Keratinocyte (primary cell): ENCODE measurements at regions not wholly inside any gene's neighbourhood (a gene's known extent, or its start where the extent isn't known, plus 50 kb on each side); places are given as distances from the start of the nearest gene placed in this dataset.

Source experiments
- DNase-seq: peaks from one replicate; pipeline ENCODE4 v3.0.0-alpha.2; 2011; ENCODE audit warnings: low read depth, missing footprints, low spot score
- FAIRE-seq: peaks from 2 replicates; lab custom pipeline; 2011; peaks lifted over from hg19 to GRCh38; lab: Jason Lieb, UNC
- H2AFZ ChIP-seq: 2 replicates; pipeline ENCODE4 v1.6.0; 2012; ENCODE audit warnings: low read length, control low read depth, inconsistent platforms; ENCODE audit not compliant: control insufficient read depth
- H3K27ac ChIP-seq: 2 replicates; pipeline ENCODE4 v1.5.1; 2011; ENCODE audit warnings: low read length; ENCODE audit not compliant: control insufficient read depth, insufficient read depth
- H3K27me3 ChIP-seq: 3 replicates; pipeline ENCODE4 v1.6.0; 2011; ENCODE audit warnings: low read length; ENCODE audit not compliant: control insufficient read depth, insufficient read depth; ENCODE audit errors: extremely low read depth
- H3K36me3 ChIP-seq, 2 experiments: 2 replicates in 1 of 2; 3 replicates in 1 of 2; pipeline ENCODE4 v1.5.1; 2011; ENCODE audit warnings: low read length in 2 of 2, mild to moderate bottlenecking in 1 of 2; ENCODE audit not compliant: control insufficient read depth in 2 of 2, insufficient read depth in 2 of 2; ENCODE audit errors: extremely low read depth in 1 of 2
- H3K4me1 ChIP-seq: 3 replicates; pipeline ENCODE4 v1.5.1; 2011; ENCODE audit warnings: low read length; ENCODE audit not compliant: control insufficient read depth, insufficient read depth; ENCODE audit errors: extremely low read depth
- H3K4me2 ChIP-seq: 3 replicates; pipeline ENCODE4 v1.6.0; 2011; ENCODE audit warnings: low read depth, low read length; ENCODE audit not compliant: control insufficient read depth, insufficient read depth; ENCODE audit errors: extremely low read depth
- H3K4me3 ChIP-seq, 3 experiments: fragments of 200-600 bp in 1 of 3; sonication (generic) in 1 of 3; 2 replicates in 2 of 3; 3 replicates in 1 of 3; pipeline ENCODE4 v1.5.1; 2011 to 2016; ENCODE audit warnings: low read length in 3 of 3, mild to moderate bottlenecking in 3 of 3, control low read depth in 2 of 3, inconsistent platforms in 1 of 3, low read depth in 1 of 3, mixed read lengths in 1 of 3, mixed run types in 1 of 3, moderate library complexity in 1 of 3; ENCODE audit not compliant: control insufficient read depth in 2 of 3, insufficient read depth in 2 of 3; ENCODE audit errors: extremely low read depth in 1 of 3
- H3K79me2 ChIP-seq: 2 replicates; pipeline ENCODE4 v1.6.0; 2012; ENCODE audit warnings: low read length; ENCODE audit not compliant: control insufficient read depth, insufficient read depth
- H3K9ac ChIP-seq: 3 replicates; pipeline ENCODE4 v1.6.0; 2011; ENCODE audit warnings: low read length; ENCODE audit not compliant: control insufficient read depth, insufficient read depth; ENCODE audit errors: extremely low read depth
- H3K9me1 ChIP-seq: 3 replicates; pipeline ENCODE4 v1.6.0; 2011; ENCODE audit warnings: low read length; ENCODE audit not compliant: control insufficient read depth, insufficient read depth; ENCODE audit errors: extremely low read depth
- H3K9me3 ChIP-seq: 2 replicates; pipeline ENCODE4 v1.5.1; 2012; ENCODE audit warnings: low read depth, low read length; ENCODE audit not compliant: control insufficient read depth
- H4K20me1 ChIP-seq: 3 replicates; pipeline ENCODE4 v1.6.0; 2011; ENCODE audit warnings: low read length; ENCODE audit not compliant: control insufficient read depth, insufficient read depth; ENCODE audit errors: extremely low read depth
- EZH2 ChIP-seq: IDR thresholded peaks from one replicate; pipeline ENCODE4 v1.6.1; 2012; ENCODE audit warnings: inconsistent platforms, mild to moderate bottlenecking, low read length, moderate library complexity
- dilution Hi-C: fragments of 300-500 bp; cut with MboI; formaldehyde crosslinking; loops from one replicate; pipeline ENCODE4 v1.7.0; 2020; ENCODE audit warnings: low sequenced_read_pairs; ENCODE audit not compliant: extremely low pct_ligation_motif_present
- TF ChIP-seq, protein P1 (sequence below), 3 experiments: IDR thresholded peaks in 1 of 3; conservative IDR thresholded peaks in 1 of 3; optimal IDR thresholded peaks in 1 of 3; 2 replicates in 2 of 3; 3 replicates in 1 of 3; pipeline versions ENCODE3 to v1.5.1; 2011; ENCODE audit warnings: low read length in 3 of 3, mild to moderate bottlenecking in 3 of 3, moderate library complexity in 2 of 3, control low read depth in 1 of 3, inconsistent platforms in 1 of 3; ENCODE audit not compliant: insufficient read depth in 2 of 3; ENCODE audit errors: extremely low read depth in 1 of 3

DNA sequence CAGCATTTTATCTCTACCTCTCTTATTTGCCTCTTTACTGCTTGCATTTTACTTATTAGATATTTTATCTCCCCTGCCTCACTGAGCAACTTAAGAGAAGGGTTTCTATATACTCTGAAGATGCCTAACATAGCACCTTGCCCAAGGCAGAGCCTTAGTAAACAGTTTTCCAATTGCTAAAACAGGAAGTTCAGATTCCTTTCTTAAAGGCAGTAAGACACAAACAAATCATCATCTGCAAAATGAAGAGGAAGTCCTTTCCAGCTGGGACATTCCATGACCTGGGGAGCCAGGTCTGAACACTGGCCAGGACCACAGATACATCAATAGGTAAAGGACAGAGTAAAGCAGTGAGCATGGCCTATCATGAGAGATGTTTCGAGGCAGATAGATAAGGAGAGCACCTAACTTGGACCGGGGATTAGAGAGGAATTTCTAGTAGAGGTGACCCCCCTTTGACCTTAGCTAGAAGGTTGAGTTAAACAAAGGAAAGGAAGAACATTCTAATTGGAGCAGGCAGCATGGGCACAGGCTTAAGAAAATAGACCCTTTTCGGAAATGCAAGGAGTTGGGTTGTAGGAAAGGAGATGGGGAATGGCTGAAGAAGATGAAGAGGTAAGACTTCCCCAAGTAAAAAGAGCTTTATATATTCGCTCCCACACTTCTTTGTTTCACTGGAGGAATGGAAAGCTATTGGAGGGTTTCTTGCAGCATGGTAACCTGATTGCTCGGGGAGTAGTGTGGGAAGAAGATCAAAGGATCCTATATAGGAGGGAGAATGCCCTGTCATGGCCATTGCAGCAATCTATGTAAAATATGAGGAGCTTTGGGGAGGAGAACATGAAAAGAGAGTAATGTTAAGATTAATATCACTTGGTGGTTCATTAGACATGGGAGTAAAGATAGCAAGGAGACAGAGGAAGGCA, 94.8 kb downstream of the PHLDA1 start:
- Histone ChIP-seq H3K9me1 (no peaks in the 10 kb centered on the region), H3K9ac (no peak overlapping the region), H3K36me3 (no peaks in the 10 kb centered on the region), H2AFZ (peak overlapping the region; percentile 18), H4K20me1 (no peaks in the 10 kb centered on the region), H3K27ac (no peak overlapping the region), H3K27me3 (no peaks in the 10 kb centered on the region), H3K79me2 (no peaks in the 10 kb centered on the region), H3K4me3 (no peak overlapping the region), H3K4me2 (no peak overlapping the region), H3K9me3 (no peaks in the 10 kb centered on the region), H3K4me1 (peaks cover 27% of the 10 kb centered on the region)
- FAIRE-seq = no peak
- dilution Hi-C loops = no loop called here
- TF ChIP-seq, protein P1, sequence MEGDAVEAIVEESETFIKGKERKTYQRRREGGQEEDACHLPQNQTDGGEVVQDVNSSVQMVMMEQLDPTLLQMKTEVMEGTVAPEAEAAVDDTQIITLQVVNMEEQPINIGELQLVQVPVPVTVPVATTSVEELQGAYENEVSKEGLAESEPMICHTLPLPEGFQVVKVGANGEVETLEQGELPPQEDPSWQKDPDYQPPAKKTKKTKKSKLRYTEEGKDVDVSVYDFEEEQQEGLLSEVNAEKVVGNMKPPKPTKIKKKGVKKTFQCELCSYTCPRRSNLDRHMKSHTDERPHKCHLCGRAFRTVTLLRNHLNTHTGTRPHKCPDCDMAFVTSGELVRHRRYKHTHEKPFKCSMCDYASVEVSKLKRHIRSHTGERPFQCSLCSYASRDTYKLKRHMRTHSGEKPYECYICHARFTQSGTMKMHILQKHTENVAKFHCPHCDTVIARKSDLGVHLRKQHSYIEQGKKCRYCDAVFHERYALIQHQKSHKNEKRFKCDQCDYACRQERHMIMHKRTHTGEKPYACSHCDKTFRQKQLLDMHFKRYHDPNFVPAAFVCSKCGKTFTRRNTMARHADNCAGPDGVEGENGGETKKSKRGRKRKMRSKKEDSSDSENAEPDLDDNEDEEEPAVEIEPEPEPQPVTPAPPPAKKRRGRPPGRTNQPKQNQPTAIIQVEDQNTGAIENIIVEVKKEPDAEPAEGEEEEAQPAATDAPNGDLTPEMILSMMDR (optimal IDR thresholded peaks at IDR 0.05 in 1 of 3, IDR thresholded peaks at IDR 0.05 in 1 of 3, conservative IDR thresholded peaks at IDR 0.05 in 1 of 3; ENCODE audit: extremely low read depth in 1 of 3, insufficient read depth in 2 of 3, low read length in 3 of 3) = no peak
- no peak for TF ChIP-seq EZH2
- no peak for DNase-seq

DNA sequence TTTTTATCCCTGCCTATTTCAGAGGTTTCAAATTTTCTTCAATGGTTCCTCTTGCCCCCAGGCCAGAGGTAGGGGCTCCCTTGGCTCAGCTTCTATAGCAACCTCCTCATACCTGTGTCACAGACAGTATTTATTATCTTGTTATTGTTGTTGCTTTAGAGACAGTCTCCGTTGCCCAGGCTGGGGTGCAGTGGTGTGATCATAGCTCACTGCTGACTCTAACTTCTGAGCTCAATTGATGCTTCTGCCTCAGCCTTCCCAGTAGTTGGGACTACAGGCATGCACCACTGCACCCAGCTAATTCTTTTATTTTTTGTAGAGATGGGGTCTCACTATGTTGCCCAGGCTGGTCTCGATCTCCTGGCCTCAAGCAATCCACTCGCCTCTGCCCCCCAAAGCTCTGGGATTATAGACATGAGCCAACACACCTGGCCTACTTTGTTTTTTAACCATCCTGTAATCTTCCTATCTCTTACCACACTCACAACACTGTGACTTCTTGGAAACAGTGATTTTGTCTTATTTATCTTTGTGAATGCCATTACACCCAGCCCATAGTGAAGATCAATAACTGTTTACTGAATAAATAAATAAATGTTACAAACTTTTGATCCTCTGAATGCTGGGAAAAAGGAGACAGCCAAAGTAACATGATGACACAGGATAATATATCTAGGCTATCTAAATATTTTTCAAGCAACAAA, 95.9 kb downstream of the PHLDA1 start:
- Histone ChIP-seq H4K20me1 (no peaks in the 10 kb centered on the region), H3K4me3 (no peak overlapping the region), H3K9me3 (no peaks in the 10 kb centered on the region), H3K79me2 (no peaks in the 10 kb centered on the region), H3K27ac (no peak overlapping the region), H3K9me1 (no peaks in the 10 kb centered on the region), H3K36me3 (no peaks in the 10 kb centered on the region), H3K27me3 (no peaks in the 10 kb centered on the region), H3K9ac (no peak overlapping the region), H3K4me1 (peaks cover 27% of the 10 kb centered on the region), H2AFZ (no peak overlapping the region), H3K4me2 (no peak overlapping the region)
- DNase-seq (no peak), FAIRE-seq (no peak)
- no peak for TF ChIP-seq EZH2
- TF ChIP-seq, protein P1 (optimal IDR thresholded peaks at IDR 0.05 in 1 of 3, IDR thresholded peaks at IDR 0.05 in 1 of 3, conservative IDR thresholded peaks at IDR 0.05 in 1 of 3; ENCODE audit: extremely low read depth in 1 of 3, insufficient read depth in 2 of 3, low read length in 3 of 3) = no peak
- dilution Hi-C loops = no loop called here
